HepG2 (cell line): ENCODE measurements at regions not wholly inside any gene's neighbourhood (a gene's known extent, or its start where the extent isn't known, plus 50 kb on each side); places are given as distances from the start of the nearest gene placed in this dataset.

Source experiments
- ATAC-seq: fragments of 200-7000 bp; cut with Tn5 transposase; 3 replicates; pipeline ENCODE4 v1.9.1; 2020; ENCODE audit warnings: mild to moderate bottlenecking, moderate library complexity
- BruUV-seq: library from RNA; stranded (reverse); fragments of 400-500 nt; replicated peaks from 2 replicates; lab custom pipeline; 2021; lab: Mats Ljungman, UMichigan
- CTCF ChIA-PET: fragments of 300-600 bp; formaldehyde crosslinking; extraction: SDS; loops from one replicate; lab custom pipeline; 2021; ENCODE audit warnings: low total read pairs, inconsistent platforms, low intra/inter-chr PET ratio; lab: Yijun Ruan, JAX
- POLR2A ChIA-PET: fragments of 350-600 bp; sonication (Branson Sonifier 250); formaldehyde crosslinking; loops from one replicate; lab custom pipeline; 2020; ENCODE audit warnings: antibody characterized with exemption, inconsistent platforms; lab: Yijun Ruan, JAX
- DNase-seq: peaks from one replicate; pipeline ENCODE4 v3.0.0-alpha.2; 2015; ENCODE audit warnings: low spot score
- FAIRE-seq: peaks from 3 replicates; lab custom pipeline; 2011; peaks lifted over from hg19 to GRCh38; lab: Jason Lieb, UNC
- H2AFZ ChIP-seq: one replicate; pipeline ENCODE4 v1.6.1; 2011; ENCODE audit warnings: low read length, inconsistent platforms
- H3K27ac ChIP-seq: fragments of 300-600 bp; 3 replicates; pipeline ENCODE4 v1.8.0; 2011; ENCODE audit warnings: mixed run types, mild to moderate bottlenecking, mixed read lengths, low read length, inconsistent platforms; ENCODE audit not compliant: insufficient read depth; ENCODE audit errors: extremely low read length
- H3K27me3 ChIP-seq, 2 experiments: fragments of 200-600 bp in 1 of 2; 2 replicates in 1 of 2; 3 replicates in 1 of 2; pipeline versions ENCODE4 v1.6.0 to v1.8.0; 2011; ENCODE audit warnings: low read length in 2 of 2, mild to moderate bottlenecking in 2 of 2, moderate library complexity in 2 of 2, inconsistent platforms in 1 of 2; ENCODE audit not compliant: insufficient read depth in 2 of 2, control insufficient read depth in 1 of 2
- H3K36me3 ChIP-seq, 2 experiments: fragments of 200-600 bp in 1 of 2; replicated peaks in 1 of 2; 2 replicates in 1 of 2; 3 replicates in 1 of 2; pipeline versions ENCODE4 v1.5.1 to v1.8.0; 2011; ENCODE audit warnings: low read length in 2 of 2, inconsistent platforms in 1 of 2; ENCODE audit not compliant: insufficient read depth in 2 of 2, control insufficient read depth in 1 of 2
- H3K4me1 ChIP-seq: 2 replicates; pipeline ENCODE4 v1.5.1; 2012; ENCODE audit warnings: low read length, inconsistent platforms; ENCODE audit not compliant: insufficient read depth
- H3K4me2 ChIP-seq: 2 replicates; pipeline ENCODE4 v1.6.0; 2011; ENCODE audit warnings: low read depth, low read length, inconsistent platforms
- H3K4me3 ChIP-seq, 3 experiments: fragments of 200-600 bp in 1 of 3; sonication (generic), shearing (Covaris generic) in 1 of 3; replicated peaks in 1 of 3; 2 replicates each; pipeline ENCODE4 v1.5.1; 2011 to 2016; ENCODE audit warnings: low read length in 3 of 3, inconsistent platforms in 2 of 3, low read depth in 2 of 3, mild to moderate bottlenecking in 2 of 3, control low read depth in 1 of 3, mixed read lengths in 1 of 3; ENCODE audit not compliant: insufficient read depth in 1 of 3
- H3K79me2 ChIP-seq: one replicate; pipeline ENCODE4 v1.6.1; 2011; ENCODE audit warnings: low read length, inconsistent platforms; ENCODE audit not compliant: insufficient read depth
- H3K9ac ChIP-seq: 2 replicates; pipeline ENCODE4 v1.6.0; 2011; ENCODE audit warnings: mild to moderate bottlenecking, low read depth, low read length, inconsistent platforms; ENCODE audit not compliant: insufficient read depth
- H3K9me3 ChIP-seq: 2 replicates; pipeline ENCODE4 v1.5.1; 2012; ENCODE audit warnings: mild to moderate bottlenecking, low read length
- H4K20me1 ChIP-seq: 2 replicates; pipeline ENCODE4 v1.6.0; 2011; ENCODE audit warnings: inconsistent platforms, mild to moderate bottlenecking, low read length, moderate library complexity; ENCODE audit not compliant: insufficient read depth
- CBX1 ChIP-seq: IDR thresholded peaks from one replicate; pipeline ENCODE4 v1.6.1; 2016; ENCODE audit warnings: antibody characterized with exemption, low read depth
- CBX2 ChIP-seq, 2 experiments: fragments of 200-600 bp in 1 of 2; sonication (generic); formaldehyde crosslinking in 1 of 2; IDR thresholded peaks; 2 replicates each; pipeline versions ENCODE4 v1.7.0 to v1.8.1; 2018 to 2022; ENCODE audit warnings: low read depth in 2 of 2, low read length in 1 of 2, mild to moderate bottlenecking in 1 of 2, missing genetic modification reagents in 1 of 2
- HES4 ChIP-seq: sonication (generic); formaldehyde crosslinking; IDR thresholded peaks from 2 replicates; pipeline ENCODE4 v1.9.0; 2021; ENCODE audit warnings: mild to moderate bottlenecking, missing genetic modification reagents, borderline replicate concordance
- HNRNPL ChIP-seq: fragments of 200-400 bp; formaldehyde crosslinking; IDR thresholded peaks from 2 replicates; pipeline ENCODE4 v1.6.1; 2017; ENCODE audit warnings: mild to moderate bottlenecking, low read depth, low read length
- MEF2D ChIP-seq: sonication (generic); formaldehyde crosslinking; IDR thresholded peaks from 2 replicates; pipeline ENCODE4 v1.5.1; 2020; ENCODE audit warnings: mild to moderate bottlenecking, missing genetic modification reagents
- RBFOX2 ChIP-seq: fragments of 200-400 bp; formaldehyde crosslinking; IDR thresholded peaks from 2 replicates; pipeline ENCODE4 v1.6.1; 2017; ENCODE audit warnings: low read depth, mild to moderate bottlenecking, low read length
- RORA ChIP-seq: sonication (generic); formaldehyde crosslinking; IDR thresholded peaks from 2 replicates; pipeline ENCODE4 v1.5.0; 2020; ENCODE audit warnings: mild to moderate bottlenecking, missing genetic modification reagents, moderate library complexity
- TFE3 ChIP-seq: IDR thresholded peaks from 2 replicates; pipeline ENCODE4 v1.6.1; 2016
- THYN1 ChIP-seq: sonication (generic); formaldehyde crosslinking; IDR thresholded peaks from 2 replicates; pipeline ENCODE4 v1.8.1; 2023; ENCODE audit warnings: low read depth, mild to moderate bottlenecking, moderate library complexity, missing genetic modification reagents, borderline replicate concordance
- ZKSCAN1 ChIP-seq: fragments of 150-350 bp; IDR thresholded peaks from 2 replicates; pipeline ENCODE4 v1.6.1; 2014; ENCODE audit warnings: low read length
- ZNF354B ChIP-seq: sonication (generic); formaldehyde crosslinking; IDR thresholded peaks from 2 replicates; pipeline ENCODE4 v1.8.0; 2022; ENCODE audit warnings: mild to moderate bottlenecking, missing genetic modification reagents
- ZNF572 ChIP-seq: sonication (generic); formaldehyde crosslinking; IDR thresholded peaks from 2 replicates; pipeline ENCODE4 v1.5.1; 2020; ENCODE audit warnings: mild to moderate bottlenecking, missing genetic modification reagents
- ZNF678 ChIP-seq: sonication (generic); formaldehyde crosslinking; IDR thresholded peaks from 2 replicates; pipeline ENCODE4 v1.4.0; 2020; ENCODE audit warnings: mild to moderate bottlenecking, missing genetic modification reagents
- WGBS: methylation state at CpG from one replicate; pipeline ENCODE4 v1.1.6; 2017; ENCODE audit warnings: low lambda C conversion rate; 5-methylcytosine and 5-hydroxymethylcytosine counted together
- in situ Hi-C: cut with HindIII; loops from 2 replicates; pipeline ENCODE4 v1.10.0; 2017; ENCODE audit warnings: low pct_unique_long_range_greater_than_20kb; ENCODE audit not compliant: extremely low pct_ligation_motif_present
- intact Hi-C: fragments of 100-400 bp; cut with micrococcal nuclease; formaldehyde crosslinking; loops from one replicate; pipeline ENCODE4 v1.10.0; 2022; ENCODE audit not compliant: unreplicated experiment
- TF ChIP-seq, protein P1 (sequence below): sonication (generic); formaldehyde crosslinking; IDR thresholded peaks from 2 replicates; pipeline ENCODE4 v1.4.0; 2020; ENCODE audit warnings: mild to moderate bottlenecking, missing genetic modification reagents

- H3K4me3 ChIP-seq = no peak overlapping the region
- no peaks in the 10 kb centered on the region for H3K79me2 ChIP-seq
- no peak overlapping the region for H3K4me2 ChIP-seq
- H3K9me3 ChIP-seq = no peaks in the 10 kb centered on the region
- H4K20me1 ChIP-seq = no peaks in the 10 kb centered on the region
- TF ChIP-seq HNRNPL (no peak), THYN1 (CRISPR knock-in tag) (no peak), RBFOX2 (no peak), CBX1 (no peak), TFE3 (CRISPR knock-in tag) (no peak), ZKSCAN1 (no peak), ZNF678 (CRISPR knock-in tag) (no peak), CBX2 (IDR thresholded peaks at IDR 0.05; ENCODE audit: low read depth, low read length) (no peak), CBX2 (CRISPR knock-in tag; IDR thresholded peaks at IDR 0.05; ENCODE audit: low read depth) (no peak), RORA (CRISPR knock-in tag) (no peak), ZNF572 (CRISPR knock-in tag) (no peak), ZNF354B (CRISPR knock-in tag) (no peak), MEF2D (CRISPR knock-in tag) (no peak), HES4 (no peak)
- TF ChIP-seq, protein P1, sequence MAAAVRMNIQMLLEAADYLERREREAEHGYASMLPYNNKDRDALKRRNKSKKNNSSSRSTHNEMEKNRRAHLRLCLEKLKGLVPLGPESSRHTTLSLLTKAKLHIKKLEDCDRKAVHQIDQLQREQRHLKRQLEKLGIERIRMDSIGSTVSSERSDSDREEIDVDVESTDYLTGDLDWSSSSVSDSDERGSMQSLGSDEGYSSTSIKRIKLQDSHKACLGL (CRISPR knock-in tag) = no peak
- DNase-seq = no peak
- no peaks in the 10 kb centered on the region for H3K4me1 ChIP-seq
- H3K36me3 ChIP-seq = no peaks in the 10 kb centered on the region
- in situ Hi-C loops = no loop called here
- no peak for ATAC-seq
- no peak overlapping the region for H3K9ac ChIP-seq
- intact Hi-C loops = no loop called here
- 45% methylated on average over 5 of the region's 6 CpGs for WGBS
- no peaks in the 10 kb centered on the region for H3K27me3 ChIP-seq
- H3K27ac ChIP-seq = no peak overlapping the region
- POLR2A ChIA-PET = no interaction called here
- BruUV-seq = no TSS peak
- no peak overlapping the region for H2AFZ ChIP-seq
- CTCF ChIA-PET = no interaction called here
- no peak for FAIRE-seq
Observed at GRCh38 chrX:38900719-38901118, 99.5 kb downstream of the MID1IP1 start.
